ENCODE measurements at regions not wholly inside any gene's neighbourhood (a gene's known extent, or its start where the extent isn't known, plus 50 kb on each side); places are given as distances from the start of the nearest gene placed in this dataset.
A peak's percentile ranks its signal among the peaks of the same experiment; 100 is the strongest.

- 0 out of 2 replicates have a peak overlapping the region, but pooled peaks have one; percentile 29 for H2BK15ac ChIP-seq (ENCODE audit: low read length)
- H3K18ac ChIP-seq (ENCODE audit: extremely low read depth, low read length), result no peak overlapping the region
- H2BK20ac ChIP-seq (ENCODE audit: low read length), result no peak overlapping the region
- no peak overlapping the region for H3K14ac ChIP-seq (ENCODE audit: insufficient read length)
- no peaks in the 10 kb centered on the region for H4K20me1 ChIP-seq (replicated peaks in 1 of 2; ENCODE audit: control insufficient read depth in 1 of 2, insufficient read depth in 2 of 2, low read length in 2 of 2)
- DNase-seq (ENCODE audit: low read depth in 1 of 2, low spot score in 2 of 2) (no peak), FAIRE-seq (no peak)
- no peak overlapping the region for H3K4ac ChIP-seq (replicated peaks; ENCODE audit: insufficient read length, low read depth, low read length)
- no peak overlapping the region for H3K23ac ChIP-seq (ENCODE audit: insufficient read length)
- H4K5ac ChIP-seq (ENCODE audit: insufficient read length, low read depth, low read length), result no peak overlapping the region
- no peaks in the 10 kb centered on the region for H3K27me3 ChIP-seq (replicated peaks in 1 of 4; ENCODE audit: control insufficient read depth in 3 of 4, extremely low read depth in 1 of 4, insufficient read depth in 3 of 4, low read length in 3 of 4)
- H2BK12ac ChIP-seq (ENCODE audit: low read depth, low read length), result no peak overlapping the region
- no peaks in the 10 kb centered on the region for H3K23me2 ChIP-seq (ENCODE audit: low read depth, low read length)
- H3K36me3 ChIP-seq (ENCODE audit: control insufficient read depth in 2 of 4, insufficient read depth in 4 of 4, low read length in 3 of 4), result no peaks in the 10 kb centered on the region
- H3K9me3 ChIP-seq (ENCODE audit: insufficient read depth in 2 of 2, low read depth in 1 of 2, low read length in 1 of 2), result no peaks in the 10 kb centered on the region
- no peak overlapping the region for H3K56ac ChIP-seq (replicated peaks; ENCODE audit: insufficient read length, low read depth, low read length)
- H3K4me1 ChIP-seq (replicated peaks in 1 of 4; ENCODE audit: control insufficient read depth in 3 of 4, insufficient read depth in 4 of 4, low read length in 3 of 4), result peaks cover 0 to 5% (median 0%) of the 10 kb centered on the region in 4 experiments; a peak in 1 of 7 replicates
- H3K4me2 ChIP-seq (ENCODE audit: insufficient read depth in 1 of 2, low read depth in 2 of 2, low read length in 2 of 2), result no peak overlapping the region
- no peak overlapping the region for H2BK120ac ChIP-seq (replicated peaks; ENCODE audit: low read depth, low read length)
- no peak overlapping the region for H3K4me3 ChIP-seq (ENCODE audit: extremely low read depth in 1 of 4, insufficient read depth in 2 of 4, low read depth in 3 of 4, low read length in 4 of 4)
- H3K9ac ChIP-seq (replicated peaks in 1 of 4; ENCODE audit: extremely low read depth in 1 of 4, low read depth in 3 of 4, low read length in 3 of 4), result no peak overlapping the region
- WGBS, 2 experiments (ENCODE audit: extremely low coverage in 1 of 2, insufficient coverage in 1 of 2, insufficient read length in 1 of 2, insufficient replicate concordance in 2 of 2, low coverage in 1 of 2, low lambda C conversion rate in 2 of 2, missing lambda C conversion rate in 1 of 2), result 100% methylated on average over 2 of the region's 2 CpGs; no CpG with 5 or more reads in 1 of the 2 experiments
- TF ChIP-seq, protein P1, sequence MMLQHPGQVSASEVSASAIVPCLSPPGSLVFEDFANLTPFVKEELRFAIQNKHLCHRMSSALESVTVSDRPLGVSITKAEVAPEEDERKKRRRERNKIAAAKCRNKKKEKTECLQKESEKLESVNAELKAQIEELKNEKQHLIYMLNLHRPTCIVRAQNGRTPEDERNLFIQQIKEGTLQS (IDR thresholded peaks at IDR 0.05; ENCODE audit: insufficient read depth, low read depth, low read length), result no peak
- TF ChIP-seq KDM5A (IDR thresholded peaks at IDR 0.05; ENCODE audit: low read length) (no peak), RBBP5 (IDR thresholded peaks at IDR 0.05; ENCODE audit: borderline replicate concordance, low read depth, low read length) (no peak), BACH1 (IDR thresholded peaks at IDR 0.05; ENCODE audit: low read length) (no peak), CEBPB (IDR thresholded peaks at IDR 0.05; ENCODE audit: low read depth, low read length) (no peak), ASH2L (IDR thresholded peaks at IDR 0.05; ENCODE audit: low read length) (no peak), CTCF (IDR thresholded peaks at IDR 0.05; ENCODE audit: control extremely low read depth in 1 of 3, insufficient read depth in 1 of 3, low read depth in 1 of 3, low read length in 3 of 3) (no peak), TCF12 (IDR thresholded peaks at IDR 0.05; ENCODE audit: low read depth, low read length) (no peak), CHD2 (IDR thresholded peaks at IDR 0.05; ENCODE audit: low read length) (no peak), CBX8 (IDR thresholded peaks at IDR 0.05; ENCODE audit: borderline replicate concordance, low read depth, low read length) (no peak), BRCA1 (IDR thresholded peaks at IDR 0.05; ENCODE audit: low read depth, low read length) (no peak), RAD21 (IDR thresholded peaks at IDR 0.05 in 1 of 2, conservative IDR thresholded peaks at IDR 0.05 in 1 of 2; ENCODE audit: low read depth in 2 of 2, low read length in 2 of 2) (no peak), CREB1 (IDR thresholded peaks at IDR 0.05) (no peak)
- POLR2A ChIA-PET (ENCODE audit: partially characterized antibody), result no interaction called here
- no peak overlapping the region for H2AFZ ChIP-seq (ENCODE audit: low read length)
- no peak overlapping the region for H3K27ac ChIP-seq (ENCODE audit: low read depth, low read length)
- H3K79me1 ChIP-seq (ENCODE audit: low read depth, low read length), result no peaks in the 10 kb centered on the region
- no peak overlapping the region for H2BK5ac ChIP-seq (ENCODE audit: low read depth, low read length)
- no peak overlapping the region for H2AK5ac ChIP-seq (ENCODE audit: low read depth, low read length)
- no peaks in the 10 kb centered on the region for H3K79me2 ChIP-seq (ENCODE audit: control insufficient read depth in 1 of 2, insufficient read depth in 2 of 2, low read length in 2 of 2)
- no peak overlapping the region for H4K91ac ChIP-seq (replicated peaks; ENCODE audit: insufficient read length, low read length)
- no peak overlapping the region for H4K8ac ChIP-seq (ENCODE audit: extremely low read depth, insufficient read depth, low read length)
- CTCF ChIA-PET (ENCODE audit: partially characterized antibody), result interaction anchor here (0.7 to 1.4 kb wide), 3 partner anchors 272 to 403 kb away, joined by 3 to 6 read pairs (median 3); no protein-coding TSS in a partner anchor
Measured at GRCh38 chr6:25217302-25217701, 61.9 kb upstream of the CARMIL1 start.

Data from H1 (cell line).